ENCODE measurements at regions not wholly inside any gene's neighbourhood (a gene's known extent, or its start where the extent isn't known, plus 50 kb on each side); places are given as distances from the start of the nearest gene placed in this dataset.

DNA sequence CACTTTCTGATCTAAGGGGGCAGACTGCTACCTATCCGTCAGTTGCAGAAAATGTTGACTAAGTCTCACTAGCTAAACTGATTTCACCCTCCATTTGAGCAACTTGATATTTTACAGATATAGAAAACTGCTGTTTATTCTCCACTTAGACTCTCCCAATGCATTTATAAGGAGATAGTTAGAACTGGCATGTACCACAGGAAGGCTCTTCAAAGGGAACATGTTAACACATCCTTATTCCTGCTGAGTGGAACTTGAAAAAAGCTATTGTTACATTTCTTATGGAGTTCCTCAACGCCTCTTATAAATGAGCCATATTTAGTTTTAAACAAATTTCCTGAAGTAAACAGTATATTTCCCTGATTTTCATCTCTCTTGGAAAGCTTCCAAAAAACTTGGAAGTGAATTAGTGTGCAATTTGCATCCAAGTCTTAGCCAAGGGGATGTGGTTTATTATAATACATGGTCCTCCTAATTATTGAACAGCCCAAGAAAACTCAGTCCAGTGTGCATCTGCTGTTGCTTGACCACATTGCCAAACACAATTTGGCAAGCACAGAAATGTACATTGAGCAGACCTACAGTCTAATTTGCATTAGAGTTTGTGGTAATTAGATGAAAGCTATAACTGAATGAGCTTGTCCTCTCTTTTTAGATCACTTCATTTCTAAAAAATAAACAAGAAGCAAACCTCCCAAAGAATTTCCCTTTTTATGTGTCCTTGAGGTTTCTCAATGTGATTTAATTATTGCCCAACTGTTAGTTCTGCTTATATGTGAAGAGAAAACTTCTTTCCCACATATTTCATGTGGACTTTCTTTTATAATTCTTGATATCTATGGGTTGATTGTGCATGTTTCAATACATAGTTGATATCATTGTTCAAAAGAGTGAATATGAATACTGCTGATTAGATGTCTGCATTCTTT, 72.6 kb upstream of the DPH6 start:
- no peak overlapping the region for H3K27ac ChIP-seq
- no peak for TF ChIP-seq ZFX (IDR thresholded peaks at IDR 0.05; ENCODE audit: borderline replicate concordance)
- TF ChIP-seq, protein P1, sequence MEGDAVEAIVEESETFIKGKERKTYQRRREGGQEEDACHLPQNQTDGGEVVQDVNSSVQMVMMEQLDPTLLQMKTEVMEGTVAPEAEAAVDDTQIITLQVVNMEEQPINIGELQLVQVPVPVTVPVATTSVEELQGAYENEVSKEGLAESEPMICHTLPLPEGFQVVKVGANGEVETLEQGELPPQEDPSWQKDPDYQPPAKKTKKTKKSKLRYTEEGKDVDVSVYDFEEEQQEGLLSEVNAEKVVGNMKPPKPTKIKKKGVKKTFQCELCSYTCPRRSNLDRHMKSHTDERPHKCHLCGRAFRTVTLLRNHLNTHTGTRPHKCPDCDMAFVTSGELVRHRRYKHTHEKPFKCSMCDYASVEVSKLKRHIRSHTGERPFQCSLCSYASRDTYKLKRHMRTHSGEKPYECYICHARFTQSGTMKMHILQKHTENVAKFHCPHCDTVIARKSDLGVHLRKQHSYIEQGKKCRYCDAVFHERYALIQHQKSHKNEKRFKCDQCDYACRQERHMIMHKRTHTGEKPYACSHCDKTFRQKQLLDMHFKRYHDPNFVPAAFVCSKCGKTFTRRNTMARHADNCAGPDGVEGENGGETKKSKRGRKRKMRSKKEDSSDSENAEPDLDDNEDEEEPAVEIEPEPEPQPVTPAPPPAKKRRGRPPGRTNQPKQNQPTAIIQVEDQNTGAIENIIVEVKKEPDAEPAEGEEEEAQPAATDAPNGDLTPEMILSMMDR (IDR thresholded peaks at IDR 0.05) = no peak

DNA sequence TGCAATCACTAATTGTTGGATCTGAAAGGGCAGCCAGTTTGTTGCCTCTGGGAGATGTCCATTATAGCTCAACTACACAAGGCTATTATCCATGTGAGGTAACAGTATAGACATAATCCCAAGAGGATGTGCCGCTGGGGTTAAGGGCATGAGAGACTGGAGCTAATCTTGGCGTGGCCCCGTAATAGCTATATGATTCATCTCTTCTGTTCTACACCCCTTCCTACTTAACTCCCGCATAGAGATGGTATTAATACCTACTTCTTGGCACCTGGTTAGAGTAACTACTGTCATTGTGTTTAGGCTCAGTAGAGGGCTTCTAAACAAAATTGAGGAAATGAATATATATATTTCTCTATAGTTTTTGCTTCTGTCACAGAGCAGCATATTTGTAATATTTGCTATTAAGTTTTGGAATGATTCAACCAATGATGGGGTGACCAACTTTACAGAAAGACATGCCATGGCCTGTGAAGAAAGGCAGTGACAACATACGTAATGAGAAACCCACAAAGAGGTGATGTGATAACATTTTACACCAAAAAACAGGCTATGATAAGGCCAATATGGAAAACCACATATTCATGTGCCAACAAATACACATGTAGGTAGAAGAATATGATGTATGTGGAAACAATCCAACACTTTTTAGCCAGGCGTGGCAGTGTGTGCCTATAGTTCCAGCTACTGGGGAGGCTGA, 76.8 kb upstream of the DPH6 start:
- H3K27ac ChIP-seq = no peak overlapping the region
- TF ChIP-seq ZFX (IDR thresholded peaks at IDR 0.05; ENCODE audit: borderline replicate concordance) = no peak
- TF ChIP-seq, protein P1 (IDR thresholded peaks at IDR 0.05) = no peak

DNA sequence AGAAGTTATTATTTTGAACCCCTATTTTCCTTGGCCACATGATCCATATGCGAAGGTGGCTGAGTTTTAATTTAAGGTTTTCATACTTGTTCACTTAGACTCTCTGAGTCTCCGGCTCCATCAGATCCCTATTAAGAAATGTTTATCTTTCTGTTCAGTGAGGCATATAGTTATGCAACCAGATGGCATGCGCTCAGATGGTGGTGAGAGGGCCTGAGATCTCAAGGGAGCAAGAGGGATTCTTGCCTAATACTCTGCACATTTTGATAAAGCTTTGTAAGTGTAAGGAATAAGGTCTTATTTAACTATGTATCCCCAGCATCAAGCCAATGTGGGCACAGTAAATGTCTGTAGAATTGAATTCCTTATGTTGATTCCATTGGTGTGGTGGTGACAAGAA, 78.9 kb upstream of the DPH6 start:
- TF ChIP-seq, protein P1 (IDR thresholded peaks at IDR 0.05) = no peak
- no peak for TF ChIP-seq ZFX (IDR thresholded peaks at IDR 0.05; ENCODE audit: borderline replicate concordance)
- no peak overlapping the region for H3K27ac ChIP-seq

DNA sequence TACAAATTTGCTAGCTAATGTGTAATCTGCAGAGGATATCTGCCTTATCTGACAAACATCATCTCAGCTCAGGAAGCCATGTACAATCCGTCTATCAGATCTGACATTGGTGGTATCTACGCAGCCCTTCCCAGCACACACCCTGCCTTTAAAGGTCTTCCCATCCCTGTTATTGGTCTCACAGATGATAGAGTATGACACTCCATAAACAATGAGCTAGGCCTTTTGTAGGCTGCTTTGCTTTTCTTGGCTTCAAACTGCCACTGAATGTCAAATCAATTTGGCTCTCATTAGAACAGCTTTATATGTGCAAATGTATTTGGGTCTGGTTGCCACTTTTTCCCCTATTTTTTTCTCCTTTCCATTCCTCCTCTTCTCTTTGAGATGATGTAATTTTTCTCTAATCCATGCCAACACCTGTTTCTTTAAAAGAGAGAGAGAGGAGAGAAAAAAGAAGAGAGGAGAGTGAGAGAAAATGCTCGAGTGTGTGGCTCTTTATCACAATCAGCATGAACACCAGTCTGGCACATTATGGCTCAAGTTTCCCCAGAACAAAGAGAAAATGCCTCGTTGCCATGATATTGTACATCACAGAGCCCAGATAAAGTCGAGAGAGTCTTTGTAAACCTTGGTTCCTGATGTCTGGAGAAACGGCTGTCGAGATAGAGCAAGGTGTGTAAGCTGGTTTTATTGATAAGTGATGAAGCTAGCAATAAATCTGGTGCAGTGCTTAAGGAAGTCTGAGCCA, 80.8 kb upstream of the DPH6 start:
- H3K27ac ChIP-seq = no peak overlapping the region
- no peak for TF ChIP-seq ZFX (IDR thresholded peaks at IDR 0.05; ENCODE audit: borderline replicate concordance)
- TF ChIP-seq, protein P1 (IDR thresholded peaks at IDR 0.05) = no peak

DNA sequence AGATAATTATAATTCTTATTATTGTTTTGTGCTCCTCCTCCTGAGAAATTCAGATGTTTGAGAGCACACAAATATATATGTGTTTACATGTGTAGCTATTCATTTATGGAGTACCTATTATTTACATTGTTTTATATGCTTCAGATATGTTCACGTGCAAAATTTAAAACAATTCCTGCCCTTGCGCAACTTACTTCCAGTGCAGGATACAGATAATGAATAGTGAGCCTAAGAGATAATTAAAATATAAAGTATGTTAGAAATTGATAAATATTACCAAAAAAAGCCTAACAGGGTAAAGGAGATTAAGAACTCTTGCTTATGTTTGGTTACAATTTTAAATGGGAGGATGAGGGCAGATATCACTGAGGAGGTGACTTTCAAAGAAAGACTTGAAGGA, 81.7 kb upstream of the DPH6 start:
- TF ChIP-seq ZFX (IDR thresholded peaks at IDR 0.05; ENCODE audit: borderline replicate concordance) = no peak
- TF ChIP-seq, protein P1 (IDR thresholded peaks at IDR 0.05) = no peak
- H3K27ac ChIP-seq = no peak overlapping the region

DNA sequence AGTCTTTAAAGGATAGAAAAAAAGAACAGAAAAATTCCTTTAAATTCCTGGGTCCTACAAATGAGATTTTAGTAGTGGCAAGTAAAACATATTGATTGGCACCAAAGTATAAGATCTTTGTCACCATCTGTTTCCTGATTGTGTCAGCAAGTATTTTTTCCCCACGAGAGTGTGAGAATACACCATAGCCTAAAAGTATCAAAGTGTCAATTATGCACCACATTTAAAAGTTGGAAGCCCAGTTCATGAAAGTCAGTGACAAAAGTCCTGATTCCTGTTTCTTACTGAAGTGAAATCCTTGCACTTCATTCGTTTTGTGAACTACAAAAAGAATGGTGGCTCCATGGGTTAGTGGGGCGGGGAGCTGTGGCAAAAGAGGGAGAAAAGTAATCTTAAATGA, 83.8 kb upstream of the DPH6 start:
- TF ChIP-seq, protein P1 (IDR thresholded peaks at IDR 0.05) = no peak
- TF ChIP-seq ZFX (IDR thresholded peaks at IDR 0.05; ENCODE audit: borderline replicate concordance) = no peak
- H3K27ac ChIP-seq = no peak overlapping the region

All from 22Rv1 (cell line).